Uterus (tissue), 2 donors: ENCODE measurements at regions not wholly inside any gene's neighbourhood (a gene's known extent, or its start where the extent isn't known, plus 50 kb on each side); places are given as distances from the start of the nearest gene placed in this dataset.

Experiments used
- POLR2A ChIP-seq, 2 donors: fragments of 450-650 bp; IDR thresholded peaks; one replicate each; pipeline ENCODE4 v1.6.1; 2016; ENCODE audit warnings: antibody characterized with exemption in 2 of 2, mild to moderate bottlenecking in 1 of 2, moderate library complexity in 1 of 2
- TF ChIP-seq, protein P1 (sequence below), 4 experiments: fragments of 200-600 bp in 2 of 4; fragments of 450-650 bp in 2 of 4; sonication (generic) in 2 of 4; IDR thresholded peaks; one replicate each; pipeline ENCODE4 v1.5.1; 2016 to 2019; ENCODE audit warnings: antibody characterized with exemption in 4 of 4, mild to moderate bottlenecking in 2 of 4, moderate library complexity in 1 of 4

DNA sequence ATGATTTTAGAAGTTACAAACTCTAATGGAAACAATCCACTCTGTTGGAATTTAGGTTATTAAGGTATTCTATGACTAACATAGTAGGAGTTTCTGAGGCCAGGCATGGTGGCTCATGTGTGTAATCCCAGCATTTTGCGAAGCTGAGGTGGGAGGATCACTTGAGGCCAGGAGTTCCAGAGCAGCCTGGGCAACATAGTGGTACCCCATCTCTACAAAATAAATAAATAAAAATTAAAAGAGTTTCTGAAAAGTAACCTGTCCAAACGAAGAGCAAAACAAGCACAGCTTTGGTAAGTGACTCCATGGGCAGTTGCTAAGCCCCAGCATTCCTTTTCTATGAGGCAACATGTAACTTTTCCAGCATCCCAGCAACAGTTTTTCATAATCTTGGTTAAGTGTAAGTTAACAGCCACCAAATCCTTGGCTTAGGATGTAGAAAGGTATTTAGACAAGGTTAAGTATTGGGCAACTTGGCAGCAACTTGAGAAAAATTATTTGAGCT, 86.3 kb downstream of the SOX4 start:
- TF ChIP-seq, protein P1, sequence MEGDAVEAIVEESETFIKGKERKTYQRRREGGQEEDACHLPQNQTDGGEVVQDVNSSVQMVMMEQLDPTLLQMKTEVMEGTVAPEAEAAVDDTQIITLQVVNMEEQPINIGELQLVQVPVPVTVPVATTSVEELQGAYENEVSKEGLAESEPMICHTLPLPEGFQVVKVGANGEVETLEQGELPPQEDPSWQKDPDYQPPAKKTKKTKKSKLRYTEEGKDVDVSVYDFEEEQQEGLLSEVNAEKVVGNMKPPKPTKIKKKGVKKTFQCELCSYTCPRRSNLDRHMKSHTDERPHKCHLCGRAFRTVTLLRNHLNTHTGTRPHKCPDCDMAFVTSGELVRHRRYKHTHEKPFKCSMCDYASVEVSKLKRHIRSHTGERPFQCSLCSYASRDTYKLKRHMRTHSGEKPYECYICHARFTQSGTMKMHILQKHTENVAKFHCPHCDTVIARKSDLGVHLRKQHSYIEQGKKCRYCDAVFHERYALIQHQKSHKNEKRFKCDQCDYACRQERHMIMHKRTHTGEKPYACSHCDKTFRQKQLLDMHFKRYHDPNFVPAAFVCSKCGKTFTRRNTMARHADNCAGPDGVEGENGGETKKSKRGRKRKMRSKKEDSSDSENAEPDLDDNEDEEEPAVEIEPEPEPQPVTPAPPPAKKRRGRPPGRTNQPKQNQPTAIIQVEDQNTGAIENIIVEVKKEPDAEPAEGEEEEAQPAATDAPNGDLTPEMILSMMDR (IDR thresholded peaks at IDR 0.05), result no peak
- TF ChIP-seq POLR2A (IDR thresholded peaks at IDR 0.05), result no peak
